Ascending aorta (tissue), 2 donors: ENCODE measurements at regions not wholly inside any gene's neighbourhood (a gene's known extent, or its start where the extent isn't known, plus 50 kb on each side); places are given as distances from the start of the nearest gene placed in this dataset.

Source experiments
- DNase-seq, 2 donors: peaks; one replicate each; pipeline ENCODE4 v3.0.0-alpha.2; 2019; ENCODE audit warnings: low spot score in 2 of 2
- H3K27ac ChIP-seq, 2 donors: fragments of 200-600 bp; sonication (generic); one replicate each; pipeline ENCODE4 v1.5.1; 2016 to 2017; ENCODE audit warnings: mild to moderate bottlenecking in 1 of 2
- H3K27me3 ChIP-seq: fragments of 200-600 bp; sonication (generic); one replicate; pipeline ENCODE4 v1.5.1; 2017
- H3K36me3 ChIP-seq, 2 donors: fragments of 200-600 bp; sonication (generic); one replicate each; pipeline ENCODE4 v1.5.1; 2016
- H3K4me1 ChIP-seq, 2 donors: fragments of 200-600 bp; sonication (generic); one replicate each; pipeline ENCODE4 v1.5.1; 2016 to 2017; ENCODE audit warnings: mild to moderate bottlenecking in 1 of 2
- H3K4me3 ChIP-seq, 2 donors: fragments of 200-600 bp; sonication (generic); one replicate each; pipeline ENCODE4 v1.5.1; 2016 to 2017; ENCODE audit warnings: mild to moderate bottlenecking in 1 of 2
- H3K9me3 ChIP-seq, 2 donors: fragments of 200-600 bp; sonication (generic); one replicate each; pipeline ENCODE4 v1.5.1; 2016
- CTCF ChIP-seq, 3 experiments: fragments of 200-600 bp in 2 of 3; fragments of 450-650 bp in 1 of 3; sonication (generic) in 2 of 3; IDR thresholded peaks; one replicate each; pipeline ENCODE4 v1.5.1; 2016 to 2019; ENCODE audit warnings: antibody characterized with exemption in 3 of 3, mild to moderate bottlenecking in 1 of 3, moderate library complexity in 1 of 3
- intact Hi-C: fragments of 100-400 bp; cut with DNase I; formaldehyde crosslinking; loops from one replicate; pipeline ENCODE4 v1.15.1; 2023

GRCh38 chr7:155375337-155376277 lies 77.9 kb downstream of the INSIG1 start:
- no peak overlapping the region for H3K27ac ChIP-seq
- no peaks in the 10 kb centered on the region for H3K9me3 ChIP-seq
- H3K4me1 ChIP-seq, result peaks cover 10 to 26% of the 10 kb centered on the region in 2 donors
- TF ChIP-seq CTCF (IDR thresholded peaks at IDR 0.05), result no peak
- no peak for DNase-seq
- H3K27me3 ChIP-seq, result peaks cover 44% of the 10 kb centered on the region
- peak overlapping the region in 1 of 2 donors; percentile 54 for H3K4me3 ChIP-seq
- H3K36me3 ChIP-seq, result no peaks in the 10 kb centered on the region
- intact Hi-C loops, result no loop called here

GRCh38 chr7:155377071-155377837 lies 79.6 kb downstream of the INSIG1 start:
- H3K27me3 ChIP-seq, result peaks cover 44% of the 10 kb centered on the region
- peaks cover 17 to 27% of the 10 kb centered on the region in 2 donors for H3K4me1 ChIP-seq
- no peak overlapping the region for H3K27ac ChIP-seq
- no peaks in the 10 kb centered on the region for H3K36me3 ChIP-seq
- H3K4me3 ChIP-seq, result peak overlapping the region; percentile 41 to 56
- intact Hi-C loops, result no loop called here
- DNase-seq, result no peak
- no peaks in the 10 kb centered on the region for H3K9me3 ChIP-seq
- TF ChIP-seq CTCF (IDR thresholded peaks at IDR 0.05), result no peak

GRCh38 chr7:155377838-155378579 lies 79.9 kb upstream of the EN2 start:
- no peak for DNase-seq
- no peak for TF ChIP-seq CTCF (IDR thresholded peaks at IDR 0.05)
- Histone ChIP-seq H3K36me3 (no peaks in the 10 kb centered on the region), H3K4me1 (peaks cover 18 to 27% of the 10 kb centered on the region in 2 donors), H3K27ac (no peak overlapping the region), H3K9me3 (no peaks in the 10 kb centered on the region), H3K27me3 (peaks cover 37% of the 10 kb centered on the region), H3K4me3 (peak overlapping the region; percentile 41 to 56)
- intact Hi-C loops, result no loop called here

GRCh38 chr7:155378580-155378934 lies 79.4 kb upstream of the EN2 start:
- Histone ChIP-seq H3K36me3 (no peaks in the 10 kb centered on the region), H3K4me3 (no peak overlapping the region)

More at GRCh38 chr7:155378580-155378934, 79.4 kb upstream of the EN2 start:
- H3K27ac ChIP-seq, result no peak overlapping the region
- intact Hi-C loops, result no loop called here
- peaks cover 14 to 27% of the 10 kb centered on the region in 2 donors for H3K4me1 ChIP-seq
- DNase-seq, result no peak
- H3K27me3 ChIP-seq, result peaks cover 31% of the 10 kb centered on the region
- no peak for TF ChIP-seq CTCF (IDR thresholded peaks at IDR 0.05)
- H3K9me3 ChIP-seq, result no peaks in the 10 kb centered on the region
